Liver (tissue), 3 donors: ENCODE measurements at regions not wholly inside any gene's neighbourhood (a gene's known extent, or its start where the extent isn't known, plus 50 kb on each side); places are given as distances from the start of the nearest gene placed in this dataset.

Experiments
- FOXA1 ChIP-seq: IDR thresholded peaks from 2 replicates; pipeline ENCODE4 v1.6.1; 2016; ENCODE audit warnings: antibody characterized with exemption
- GABPA ChIP-seq, 2 donors: IDR thresholded peaks in 1 of 2; conservative IDR thresholded peaks in 1 of 2; 2 replicates each; pipeline ENCODE4 v1.6.1; 2016; ENCODE audit warnings: antibody characterized with exemption in 2 of 2, mild to moderate bottlenecking in 1 of 2, moderate library complexity in 1 of 2
- JUND ChIP-seq, 2 donors: IDR thresholded peaks; 2 replicates each; pipeline ENCODE4 v1.6.1; 2016; ENCODE audit warnings: antibody characterized with exemption in 2 of 2
- MAX ChIP-seq: IDR thresholded peaks from 2 replicates; pipeline ENCODE4 v1.6.1; 2016; ENCODE audit warnings: antibody characterized with exemption
- RAD21 ChIP-seq, 2 donors: IDR thresholded peaks; 2 replicates each; pipeline ENCODE4 v1.6.1; 2016; ENCODE audit warnings: antibody characterized with exemption in 2 of 2, mild to moderate bottlenecking in 2 of 2
- RXRA ChIP-seq, 2 donors: IDR thresholded peaks; 2 replicates each; pipeline ENCODE4 v1.6.1; 2017 to 2018; ENCODE audit warnings: antibody characterized with exemption in 2 of 2, mild to moderate bottlenecking in 1 of 2
- SP1 ChIP-seq: IDR thresholded peaks from 2 replicates; pipeline ENCODE4 v1.6.1; 2018; ENCODE audit warnings: antibody characterized with exemption, mild to moderate bottlenecking
- TAF1 ChIP-seq: conservative IDR thresholded peaks from 2 replicates; pipeline ENCODE4 v1.6.1; 2016; ENCODE audit warnings: antibody characterized with exemption, mild to moderate bottlenecking
- YY1 ChIP-seq: IDR thresholded peaks from 2 replicates; pipeline ENCODE4 v1.6.1; 2016; ENCODE audit warnings: antibody characterized with exemption, mild to moderate bottlenecking
- TF ChIP-seq, protein P1 (sequence below): fragments of 150-350 bp; IDR thresholded peaks from 2 replicates; pipeline ENCODE4 v1.5.1; 2017; ENCODE audit warnings: improper control_type of control experiment, low read depth, low read length; ENCODE audit not compliant: missing input control
- TF ChIP-seq, protein P2 (sequence below): IDR thresholded peaks from 2 replicates; pipeline ENCODE4 v1.6.1; 2016; ENCODE audit warnings: antibody characterized with exemption, mild to moderate bottlenecking
- donor health status: healthy.
- donor health status: healthy.

GRCh38 chr21:16307256-16307655 is 577.5 kb downstream of the USP25 start:
- TF ChIP-seq SP1 (no peak), RAD21 (IDR thresholded peaks at IDR 0.05) (no peak), FOXA1 (no peak), TAF1 (no peak), RXRA (IDR thresholded peaks at IDR 0.05) (no peak), YY1 (no peak), JUND (IDR thresholded peaks at IDR 0.05) (no peak), MAX (no peak), GABPA (IDR thresholded peaks at IDR 0.05 in 1 of 2, conservative IDR thresholded peaks at IDR 0.05 in 1 of 2) (no peak)
- TF ChIP-seq, protein P1, sequence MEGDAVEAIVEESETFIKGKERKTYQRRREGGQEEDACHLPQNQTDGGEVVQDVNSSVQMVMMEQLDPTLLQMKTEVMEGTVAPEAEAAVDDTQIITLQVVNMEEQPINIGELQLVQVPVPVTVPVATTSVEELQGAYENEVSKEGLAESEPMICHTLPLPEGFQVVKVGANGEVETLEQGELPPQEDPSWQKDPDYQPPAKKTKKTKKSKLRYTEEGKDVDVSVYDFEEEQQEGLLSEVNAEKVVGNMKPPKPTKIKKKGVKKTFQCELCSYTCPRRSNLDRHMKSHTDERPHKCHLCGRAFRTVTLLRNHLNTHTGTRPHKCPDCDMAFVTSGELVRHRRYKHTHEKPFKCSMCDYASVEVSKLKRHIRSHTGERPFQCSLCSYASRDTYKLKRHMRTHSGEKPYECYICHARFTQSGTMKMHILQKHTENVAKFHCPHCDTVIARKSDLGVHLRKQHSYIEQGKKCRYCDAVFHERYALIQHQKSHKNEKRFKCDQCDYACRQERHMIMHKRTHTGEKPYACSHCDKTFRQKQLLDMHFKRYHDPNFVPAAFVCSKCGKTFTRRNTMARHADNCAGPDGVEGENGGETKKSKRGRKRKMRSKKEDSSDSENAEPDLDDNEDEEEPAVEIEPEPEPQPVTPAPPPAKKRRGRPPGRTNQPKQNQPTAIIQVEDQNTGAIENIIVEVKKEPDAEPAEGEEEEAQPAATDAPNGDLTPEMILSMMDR = no peak
- TF ChIP-seq, protein P2, sequence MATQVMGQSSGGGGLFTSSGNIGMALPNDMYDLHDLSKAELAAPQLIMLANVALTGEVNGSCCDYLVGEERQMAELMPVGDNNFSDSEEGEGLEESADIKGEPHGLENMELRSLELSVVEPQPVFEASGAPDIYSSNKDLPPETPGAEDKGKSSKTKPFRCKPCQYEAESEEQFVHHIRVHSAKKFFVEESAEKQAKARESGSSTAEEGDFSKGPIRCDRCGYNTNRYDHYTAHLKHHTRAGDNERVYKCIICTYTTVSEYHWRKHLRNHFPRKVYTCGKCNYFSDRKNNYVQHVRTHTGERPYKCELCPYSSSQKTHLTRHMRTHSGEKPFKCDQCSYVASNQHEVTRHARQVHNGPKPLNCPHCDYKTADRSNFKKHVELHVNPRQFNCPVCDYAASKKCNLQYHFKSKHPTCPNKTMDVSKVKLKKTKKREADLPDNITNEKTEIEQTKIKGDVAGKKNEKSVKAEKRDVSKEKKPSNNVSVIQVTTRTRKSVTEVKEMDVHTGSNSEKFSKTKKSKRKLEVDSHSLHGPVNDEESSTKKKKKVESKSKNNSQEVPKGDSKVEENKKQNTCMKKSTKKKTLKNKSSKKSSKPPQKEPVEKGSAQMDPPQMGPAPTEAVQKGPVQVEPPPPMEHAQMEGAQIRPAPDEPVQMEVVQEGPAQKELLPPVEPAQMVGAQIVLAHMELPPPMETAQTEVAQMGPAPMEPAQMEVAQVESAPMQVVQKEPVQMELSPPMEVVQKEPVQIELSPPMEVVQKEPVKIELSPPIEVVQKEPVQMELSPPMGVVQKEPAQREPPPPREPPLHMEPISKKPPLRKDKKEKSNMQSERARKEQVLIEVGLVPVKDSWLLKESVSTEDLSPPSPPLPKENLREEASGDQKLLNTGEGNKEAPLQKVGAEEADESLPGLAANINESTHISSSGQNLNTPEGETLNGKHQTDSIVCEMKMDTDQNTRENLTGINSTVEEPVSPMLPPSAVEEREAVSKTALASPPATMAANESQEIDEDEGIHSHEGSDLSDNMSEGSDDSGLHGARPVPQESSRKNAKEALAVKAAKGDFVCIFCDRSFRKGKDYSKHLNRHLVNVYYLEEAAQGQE = no peak
